Renal cortical epithelial cell (primary cell): ENCODE measurements at regions not wholly inside any gene's neighbourhood (a gene's known extent, or its start where the extent isn't known, plus 50 kb on each side); places are given as distances from the start of the nearest gene placed in this dataset.
"Not testable (repeated sequence)": the region's sequence is repeated elsewhere in the genome, so short reads cannot be mapped to it uniquely, and the experiment has no call there.

ENCODE experiments used
- DNase-seq: peaks from one replicate; pipeline ENCODE4 v3.0.0-alpha.2; 2011; ENCODE audit warnings: low read depth

- DNase-seq, result peak; percentile 59
Observed at GRCh38 chr15:88995449-88995848, 82.3 kb upstream of the MFGE8 start.

- DNase-seq, result no peak
Observed at GRCh38 chr15:88997531-88997930, 84.4 kb upstream of the MFGE8 start.

- DNase-seq, result no peak
Observed at GRCh38 chr15:88998980-88999713, 86.0 kb upstream of the MFGE8 start.

GRCh38 chr15:89001708-89002275 lies 86.5 kb upstream of the ABHD2 start:
- not testable (repeated sequence) for DNase-seq

GRCh38 chr15:89002281-89002761 lies 85.9 kb upstream of the ABHD2 start:
- DNase-seq, result peak; percentile 51

GRCh38 chr15:89002830-89003229 lies 85.4 kb upstream of the ABHD2 start:
- DNase-seq, result no peak

GRCh38 chr15:89003865-89004725 lies 84.2 kb upstream of the ABHD2 start:
- peak; percentile 42 for DNase-seq

GRCh38 chr15:89004726-89005030 lies 83.6 kb upstream of the ABHD2 start:
- DNase-seq, result no peak

GRCh38 chr15:89007527-89007926 lies 80.7 kb upstream of the ABHD2 start:
- DNase-seq, result not testable (repeated sequence)

GRCh38 chr15:89007989-89008388 lies 80.3 kb upstream of the ABHD2 start:
- DNase-seq, result no peak

GRCh38 chr15:89009080-89009479 lies 79.2 kb upstream of the ABHD2 start:
- no peak for DNase-seq

- DNase-seq, result no peak
Observed at GRCh38 chr15:89015412-89016097, 72.7 kb upstream of the ABHD2 start.

GRCh38 chr15:89016549-89017041 lies 71.7 kb upstream of the ABHD2 start:
- peak; percentile 92 for DNase-seq

- DNase-seq, result peak; percentile 64
Observed at GRCh38 chr15:89017370-89018066, 70.7 kb upstream of the ABHD2 start.

- DNase-seq, result no peak
Observed at GRCh38 chr15:89018207-89018606, 70.0 kb upstream of the ABHD2 start.

GRCh38 chr15:89019436-89019835 lies 68.8 kb upstream of the ABHD2 start:
- no peak for DNase-seq

- no peak for DNase-seq
Observed at GRCh38 chr15:89021224-89021623, 67.0 kb upstream of the ABHD2 start.

- not testable (repeated sequence) for DNase-seq
Observed at GRCh38 chr15:89021886-89022285, 66.4 kb upstream of the ABHD2 start.

GRCh38 chr15:89023311-89023961 lies 64.8 kb upstream of the ABHD2 start:
- DNase-seq, result no peak

- no peak for DNase-seq
Observed at GRCh38 chr15:89024418-89024817, 63.8 kb upstream of the ABHD2 start.

- no peak for DNase-seq
Observed at GRCh38 chr15:89026167-89026566, 62.1 kb upstream of the ABHD2 start.
